ENCODE measurements at regions not wholly inside any gene's neighbourhood (a gene's known extent, or its start where the extent isn't known, plus 50 kb on each side); places are given as distances from the start of the nearest gene placed in this dataset.

DNA sequence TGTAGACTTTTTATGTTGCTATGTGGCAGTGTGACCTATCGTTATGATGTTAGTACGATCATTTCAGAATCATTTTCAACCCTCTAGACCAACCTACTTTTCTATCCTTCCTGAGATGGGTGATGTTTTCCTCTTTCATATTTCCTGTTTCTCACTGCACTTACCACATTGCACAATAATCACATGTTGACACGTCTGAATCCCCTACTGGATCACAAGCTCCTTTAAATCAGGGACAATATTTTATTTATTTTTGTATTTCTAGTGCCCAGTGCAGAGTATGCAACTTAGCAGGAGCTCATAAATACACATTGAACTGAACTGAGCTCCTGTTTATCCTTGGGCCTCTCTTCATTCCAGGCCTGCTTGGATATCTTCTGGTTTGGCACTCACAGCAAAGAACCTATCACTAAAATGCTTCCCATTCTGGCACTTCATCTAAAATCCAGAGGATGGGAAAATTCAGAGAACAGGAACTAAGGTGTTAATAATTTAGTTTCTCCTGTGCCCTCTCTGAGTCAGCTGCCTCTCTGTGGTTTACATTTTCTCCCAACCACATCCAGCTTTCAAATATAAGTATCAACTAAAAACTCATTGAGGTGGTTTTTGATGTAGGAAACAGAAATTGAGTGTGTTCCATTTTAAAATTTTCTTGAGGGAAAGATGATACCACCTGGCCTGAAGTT, 69.4 kb upstream of the DYRK2 start:
- TF ChIP-seq, protein P1, sequence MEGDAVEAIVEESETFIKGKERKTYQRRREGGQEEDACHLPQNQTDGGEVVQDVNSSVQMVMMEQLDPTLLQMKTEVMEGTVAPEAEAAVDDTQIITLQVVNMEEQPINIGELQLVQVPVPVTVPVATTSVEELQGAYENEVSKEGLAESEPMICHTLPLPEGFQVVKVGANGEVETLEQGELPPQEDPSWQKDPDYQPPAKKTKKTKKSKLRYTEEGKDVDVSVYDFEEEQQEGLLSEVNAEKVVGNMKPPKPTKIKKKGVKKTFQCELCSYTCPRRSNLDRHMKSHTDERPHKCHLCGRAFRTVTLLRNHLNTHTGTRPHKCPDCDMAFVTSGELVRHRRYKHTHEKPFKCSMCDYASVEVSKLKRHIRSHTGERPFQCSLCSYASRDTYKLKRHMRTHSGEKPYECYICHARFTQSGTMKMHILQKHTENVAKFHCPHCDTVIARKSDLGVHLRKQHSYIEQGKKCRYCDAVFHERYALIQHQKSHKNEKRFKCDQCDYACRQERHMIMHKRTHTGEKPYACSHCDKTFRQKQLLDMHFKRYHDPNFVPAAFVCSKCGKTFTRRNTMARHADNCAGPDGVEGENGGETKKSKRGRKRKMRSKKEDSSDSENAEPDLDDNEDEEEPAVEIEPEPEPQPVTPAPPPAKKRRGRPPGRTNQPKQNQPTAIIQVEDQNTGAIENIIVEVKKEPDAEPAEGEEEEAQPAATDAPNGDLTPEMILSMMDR (IDR thresholded peaks at IDR 0.05; ENCODE audit: poor library complexity, severe bottlenecking): no peak
- TF ChIP-seq, protein P2, sequence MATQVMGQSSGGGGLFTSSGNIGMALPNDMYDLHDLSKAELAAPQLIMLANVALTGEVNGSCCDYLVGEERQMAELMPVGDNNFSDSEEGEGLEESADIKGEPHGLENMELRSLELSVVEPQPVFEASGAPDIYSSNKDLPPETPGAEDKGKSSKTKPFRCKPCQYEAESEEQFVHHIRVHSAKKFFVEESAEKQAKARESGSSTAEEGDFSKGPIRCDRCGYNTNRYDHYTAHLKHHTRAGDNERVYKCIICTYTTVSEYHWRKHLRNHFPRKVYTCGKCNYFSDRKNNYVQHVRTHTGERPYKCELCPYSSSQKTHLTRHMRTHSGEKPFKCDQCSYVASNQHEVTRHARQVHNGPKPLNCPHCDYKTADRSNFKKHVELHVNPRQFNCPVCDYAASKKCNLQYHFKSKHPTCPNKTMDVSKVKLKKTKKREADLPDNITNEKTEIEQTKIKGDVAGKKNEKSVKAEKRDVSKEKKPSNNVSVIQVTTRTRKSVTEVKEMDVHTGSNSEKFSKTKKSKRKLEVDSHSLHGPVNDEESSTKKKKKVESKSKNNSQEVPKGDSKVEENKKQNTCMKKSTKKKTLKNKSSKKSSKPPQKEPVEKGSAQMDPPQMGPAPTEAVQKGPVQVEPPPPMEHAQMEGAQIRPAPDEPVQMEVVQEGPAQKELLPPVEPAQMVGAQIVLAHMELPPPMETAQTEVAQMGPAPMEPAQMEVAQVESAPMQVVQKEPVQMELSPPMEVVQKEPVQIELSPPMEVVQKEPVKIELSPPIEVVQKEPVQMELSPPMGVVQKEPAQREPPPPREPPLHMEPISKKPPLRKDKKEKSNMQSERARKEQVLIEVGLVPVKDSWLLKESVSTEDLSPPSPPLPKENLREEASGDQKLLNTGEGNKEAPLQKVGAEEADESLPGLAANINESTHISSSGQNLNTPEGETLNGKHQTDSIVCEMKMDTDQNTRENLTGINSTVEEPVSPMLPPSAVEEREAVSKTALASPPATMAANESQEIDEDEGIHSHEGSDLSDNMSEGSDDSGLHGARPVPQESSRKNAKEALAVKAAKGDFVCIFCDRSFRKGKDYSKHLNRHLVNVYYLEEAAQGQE (IDR thresholded peaks at IDR 0.05; ENCODE audit: borderline replicate concordance): no peak
- TF ChIP-seq TAF1 (IDR thresholded peaks at IDR 0.05; ENCODE audit: low read depth) (no peak), EZH2 (IDR thresholded peaks at IDR 0.05; ENCODE audit: borderline replicate concordance, insufficient read depth, low read length, poor library complexity, severe bottlenecking) (no peak), POLR2AphosphoS5 (IDR thresholded peaks at IDR 0.05) (no peak), EP300 (conservative IDR thresholded peaks at IDR 0.05; ENCODE audit: poor library complexity, severe bottlenecking) (no peak), RAD21 (conservative IDR thresholded peaks at IDR 0.05) (no peak), MXI1 (conservative IDR thresholded peaks at IDR 0.05; ENCODE audit: poor library complexity, severe bottlenecking) (no peak), SMC3 (conservative IDR thresholded peaks at IDR 0.05; ENCODE audit: poor library complexity) (no peak)

Measured in neural cell (in vitro differentiated cells).